ENCODE measurements at regions not wholly inside any gene's neighbourhood (a gene's known extent, or its start where the extent isn't known, plus 50 kb on each side); places are given as distances from the start of the nearest gene placed in this dataset.

GRCh38 chr2:220165401-220165800 lies 538.0 kb downstream of the SLC4A3 start:
- TF ChIP-seq EP300 (IDR thresholded peaks at IDR 0.05) (no peak), POLR2A (IDR thresholded peaks at IDR 0.05) (no peak)
